Neural cell (in vitro differentiated cells): ENCODE measurements at regions not wholly inside any gene's neighbourhood (a gene's known extent, or its start where the extent isn't known, plus 50 kb on each side); places are given as distances from the start of the nearest gene placed in this dataset.

Source experiments
- H2AFZ ChIP-seq: fragments of 200-600, 300-800 bp; sonication (generic), shearing (Covaris generic); 2 replicates; pipeline ENCODE4 v1.6.0; 2014; ENCODE audit warnings: low read depth, mild to moderate bottlenecking, antibody characterized with exemption, low read length, moderate library complexity
- H3F3A ChIP-seq: fragments of 200-600 bp; shearing (Covaris generic); 2 replicates; pipeline ENCODE4 v1.6.1; 2016; ENCODE audit warnings: mild to moderate bottlenecking, moderate library complexity, mixed read lengths, antibody characterized with exemption, low read length; ENCODE audit not compliant: insufficient read depth, poor library complexity, severe bottlenecking
- H3K27ac ChIP-seq: fragments of 200-600, 300-800 bp; sonication (generic), shearing (Covaris generic); 2 replicates; pipeline ENCODE4 v1.5.1; 2014; ENCODE audit warnings: mild to moderate bottlenecking, low read length, moderate library complexity
- H3K27me3 ChIP-seq: fragments of 300-800, 200-600 bp; sonication (generic), shearing (Covaris generic); 2 replicates; pipeline ENCODE4 v1.6.0; 2014; ENCODE audit warnings: mild to moderate bottlenecking, low read depth, low read length, moderate library complexity; ENCODE audit not compliant: insufficient read depth
- H3K36me3 ChIP-seq: fragments of 300-800, 200-600 bp; sonication (generic), shearing (Covaris generic); 2 replicates; pipeline ENCODE4 v1.5.1; 2014; ENCODE audit warnings: mild to moderate bottlenecking, antibody characterized with exemption, low read length, moderate library complexity; ENCODE audit not compliant: insufficient read depth
- H3K4me2 ChIP-seq: fragments of 300-800, 200-600 bp; sonication (generic), shearing (Covaris generic); 2 replicates; pipeline ENCODE4 v1.6.0; 2014; ENCODE audit warnings: mild to moderate bottlenecking, low read length
- H3K4me3 ChIP-seq: fragments of 300-800, 200-600 bp; sonication (generic), shearing (Covaris generic); 2 replicates; pipeline ENCODE4 v1.5.1; 2014; ENCODE audit warnings: mild to moderate bottlenecking, low read length, moderate library complexity
- H3K79me2 ChIP-seq: fragments of 200-600 bp; shearing (Covaris generic); replicated peaks from 2 replicates; pipeline ENCODE4 v1.6.0; 2014; ENCODE audit warnings: mild to moderate bottlenecking, low read length, moderate library complexity; ENCODE audit not compliant: insufficient read depth
- H3K9ac ChIP-seq: fragments of 300-800, 200-600 bp; sonication (generic), shearing (Covaris generic); 2 replicates; pipeline ENCODE4 v1.6.1; 2016; ENCODE audit warnings: mild to moderate bottlenecking, low read length, mixed read lengths
- H3K9me2 ChIP-seq: fragments of 200-600 bp; shearing (Covaris generic); 2 replicates; pipeline ENCODE4 v1.6.1; 2016; ENCODE audit warnings: mild to moderate bottlenecking, low read length, mixed read lengths; ENCODE audit not compliant: insufficient read depth
- H3K9me3 ChIP-seq: fragments of 200-600, 300-800 bp; sonication (generic), shearing (Covaris generic); 2 replicates; pipeline ENCODE4 v1.6.1; 2016; ENCODE audit warnings: mild to moderate bottlenecking, mixed run types, low read length, moderate library complexity, mixed read lengths
- H4K20me1 ChIP-seq: fragments of 200-600 bp; shearing (Covaris generic); 2 replicates; pipeline ENCODE4 v1.6.1; 2016; ENCODE audit warnings: mild to moderate bottlenecking, mixed run types; ENCODE audit not compliant: insufficient read depth
- CTCF ChIP-seq: fragments of 450-650 bp; IDR thresholded peaks from 2 replicates; pipeline ENCODE4 v1.5.1; 2014; ENCODE audit warnings: antibody characterized with exemption, mild to moderate bottlenecking, moderate library complexity; ENCODE audit not compliant: poor library complexity, severe bottlenecking
- EP300 ChIP-seq: fragments of 450-650 bp; conservative IDR thresholded peaks from 2 replicates; pipeline ENCODE4 v1.6.1; 2014; ENCODE audit warnings: antibody characterized with exemption, mild to moderate bottlenecking, moderate library complexity; ENCODE audit not compliant: poor library complexity, severe bottlenecking
- EZH2 ChIP-seq: fragments of 200-600, 300-800 bp; shearing (Covaris generic), sonication (generic); IDR thresholded peaks from 2 replicates; pipeline ENCODE4 v1.6.1; 2014; ENCODE audit warnings: antibody characterized with exemption, low read length, borderline replicate concordance, mild to moderate bottlenecking; ENCODE audit not compliant: insufficient read depth, poor library complexity, severe bottlenecking
- MXI1 ChIP-seq: fragments of 450-650 bp; conservative IDR thresholded peaks from 2 replicates; pipeline ENCODE4 v1.6.1; 2014; ENCODE audit warnings: antibody characterized with exemption, mild to moderate bottlenecking; ENCODE audit not compliant: poor library complexity, severe bottlenecking
- POLR2AphosphoS5 ChIP-seq: IDR thresholded peaks from 2 replicates; pipeline ENCODE4 v1.6.1; 2012
- RAD21 ChIP-seq: fragments of 450-650 bp; conservative IDR thresholded peaks from 2 replicates; pipeline ENCODE4 v1.6.1; 2014; ENCODE audit warnings: antibody characterized with exemption, mild to moderate bottlenecking, moderate library complexity
- SMC3 ChIP-seq: fragments of 450-650 bp; conservative IDR thresholded peaks from 2 replicates; pipeline ENCODE4 v1.6.1; 2014; ENCODE audit warnings: antibody characterized with exemption, mild to moderate bottlenecking, moderate library complexity; ENCODE audit not compliant: poor library complexity
- TAF1 ChIP-seq: IDR thresholded peaks from 2 replicates; pipeline ENCODE4 v1.6.1; 2012; ENCODE audit warnings: low read depth
- TF ChIP-seq, protein P1 (sequence below): IDR thresholded peaks from 2 replicates; pipeline ENCODE4 v1.6.1; 2012; ENCODE audit warnings: borderline replicate concordance

DNA sequence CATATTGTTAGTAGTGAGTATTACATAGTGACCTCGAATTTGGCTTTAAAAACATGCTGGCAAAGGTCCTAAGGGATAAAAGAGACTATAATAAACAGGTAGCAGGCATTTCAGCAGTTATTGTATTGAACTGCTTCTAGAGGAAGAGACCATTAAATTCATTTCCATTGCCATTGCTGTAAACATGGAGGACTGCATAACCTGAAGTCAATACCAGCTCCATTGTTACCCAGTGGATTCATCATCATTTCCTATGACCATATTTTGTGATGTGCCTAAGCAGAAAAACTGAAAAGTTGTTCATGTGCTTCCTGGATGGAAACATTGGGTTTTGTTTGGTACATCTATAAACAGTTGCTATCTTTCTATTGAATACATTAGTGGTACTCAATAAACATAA is 482.5 kb upstream of the UBE2E2 start:
- no peak overlapping the region for H3K27ac ChIP-seq
- no peaks in the 10 kb centered on the region for H3K9me2 ChIP-seq
- no peak overlapping the region for H3K9ac ChIP-seq
- no peak overlapping the region for H2AFZ ChIP-seq
- H3K79me2 ChIP-seq = no peaks in the 10 kb centered on the region
- no peaks in the 10 kb centered on the region for H3K27me3 ChIP-seq
- no peaks in the 10 kb centered on the region for H3K9me3 ChIP-seq
- H3F3A ChIP-seq = no peaks in the 10 kb centered on the region
- no peaks in the 10 kb centered on the region for H3K36me3 ChIP-seq
- H3K4me2 ChIP-seq = no peak overlapping the region
- no peaks in the 10 kb centered on the region for H4K20me1 ChIP-seq
- H3K4me3 ChIP-seq = no peak overlapping the region
- TF ChIP-seq TAF1 = no peak

DNA sequence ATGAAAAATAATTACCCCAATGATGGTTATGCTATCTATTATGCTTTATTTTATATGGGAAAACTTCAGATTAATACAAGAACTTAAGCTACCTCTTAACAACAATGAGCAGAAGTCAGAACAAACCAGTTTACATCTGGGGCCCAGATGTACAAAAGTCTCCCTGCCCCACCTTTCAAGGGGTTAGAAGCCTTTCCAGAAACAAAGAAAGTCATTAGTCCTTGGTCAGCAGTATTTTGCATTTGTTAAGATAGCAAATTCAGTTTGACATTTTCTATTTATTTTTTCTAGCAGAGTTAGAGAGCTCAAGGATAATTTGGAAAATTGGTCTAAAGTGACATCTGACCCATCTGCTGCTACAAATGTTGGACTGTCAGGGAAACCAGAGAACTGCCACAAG is 478.7 kb upstream of the UBE2E2 start:
- H3K4me2 ChIP-seq = no peak overlapping the region
- H2AFZ ChIP-seq = no peak overlapping the region
- TF ChIP-seq CTCF = no peak
- TF ChIP-seq TAF1 = no peak
- no peak for TF ChIP-seq MXI1
- no peak for TF ChIP-seq EZH2
- no peak for TF ChIP-seq EP300
- no peaks in the 10 kb centered on the region for H3F3A ChIP-seq
- H3K9me2 ChIP-seq = no peaks in the 10 kb centered on the region
- no peak overlapping the region for H3K9ac ChIP-seq
- H3K4me3 ChIP-seq = no peak overlapping the region
- no peaks in the 10 kb centered on the region for H3K36me3 ChIP-seq
- no peaks in the 10 kb centered on the region for H3K79me2 ChIP-seq
- H3K27ac ChIP-seq = no peak overlapping the region
- no peaks in the 10 kb centered on the region for H3K9me3 ChIP-seq
- no peaks in the 10 kb centered on the region for H3K27me3 ChIP-seq
- no peaks in the 10 kb centered on the region for H4K20me1 ChIP-seq

DNA sequence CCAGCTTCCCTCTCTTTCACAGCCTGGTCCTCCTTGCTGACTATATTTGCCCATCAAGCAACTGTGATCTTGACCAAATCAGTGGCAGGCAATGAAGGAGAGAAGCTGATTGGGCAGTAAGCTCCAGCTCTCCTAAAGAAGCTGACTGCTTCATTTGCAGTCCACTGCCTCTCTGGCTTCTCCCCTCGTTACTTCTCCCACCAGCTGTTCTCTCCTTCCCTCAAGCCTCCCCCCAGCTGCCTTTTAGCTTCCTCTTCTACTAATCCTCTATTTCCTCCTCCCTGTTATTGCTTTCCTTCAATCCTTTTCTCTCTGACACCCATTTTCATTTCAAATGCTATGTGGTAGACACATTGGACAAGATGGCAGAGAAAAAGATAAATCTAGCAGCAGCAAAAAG is 474.7 kb upstream of the UBE2E2 start:
- no peak overlapping the region for H2AFZ ChIP-seq
- no peaks in the 10 kb centered on the region for H3K79me2 ChIP-seq
- no peaks in the 10 kb centered on the region for H3K27me3 ChIP-seq
- no peaks in the 10 kb centered on the region for H3K36me3 ChIP-seq
- H3K4me2 ChIP-seq = no peak overlapping the region
- no peak for TF ChIP-seq MXI1
- TF ChIP-seq, protein P1, sequence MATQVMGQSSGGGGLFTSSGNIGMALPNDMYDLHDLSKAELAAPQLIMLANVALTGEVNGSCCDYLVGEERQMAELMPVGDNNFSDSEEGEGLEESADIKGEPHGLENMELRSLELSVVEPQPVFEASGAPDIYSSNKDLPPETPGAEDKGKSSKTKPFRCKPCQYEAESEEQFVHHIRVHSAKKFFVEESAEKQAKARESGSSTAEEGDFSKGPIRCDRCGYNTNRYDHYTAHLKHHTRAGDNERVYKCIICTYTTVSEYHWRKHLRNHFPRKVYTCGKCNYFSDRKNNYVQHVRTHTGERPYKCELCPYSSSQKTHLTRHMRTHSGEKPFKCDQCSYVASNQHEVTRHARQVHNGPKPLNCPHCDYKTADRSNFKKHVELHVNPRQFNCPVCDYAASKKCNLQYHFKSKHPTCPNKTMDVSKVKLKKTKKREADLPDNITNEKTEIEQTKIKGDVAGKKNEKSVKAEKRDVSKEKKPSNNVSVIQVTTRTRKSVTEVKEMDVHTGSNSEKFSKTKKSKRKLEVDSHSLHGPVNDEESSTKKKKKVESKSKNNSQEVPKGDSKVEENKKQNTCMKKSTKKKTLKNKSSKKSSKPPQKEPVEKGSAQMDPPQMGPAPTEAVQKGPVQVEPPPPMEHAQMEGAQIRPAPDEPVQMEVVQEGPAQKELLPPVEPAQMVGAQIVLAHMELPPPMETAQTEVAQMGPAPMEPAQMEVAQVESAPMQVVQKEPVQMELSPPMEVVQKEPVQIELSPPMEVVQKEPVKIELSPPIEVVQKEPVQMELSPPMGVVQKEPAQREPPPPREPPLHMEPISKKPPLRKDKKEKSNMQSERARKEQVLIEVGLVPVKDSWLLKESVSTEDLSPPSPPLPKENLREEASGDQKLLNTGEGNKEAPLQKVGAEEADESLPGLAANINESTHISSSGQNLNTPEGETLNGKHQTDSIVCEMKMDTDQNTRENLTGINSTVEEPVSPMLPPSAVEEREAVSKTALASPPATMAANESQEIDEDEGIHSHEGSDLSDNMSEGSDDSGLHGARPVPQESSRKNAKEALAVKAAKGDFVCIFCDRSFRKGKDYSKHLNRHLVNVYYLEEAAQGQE = no peak
- TF ChIP-seq SMC3 = no peak
- no peak for TF ChIP-seq POLR2AphosphoS5
- TF ChIP-seq RAD21 = no peak
- TF ChIP-seq CTCF = no peak
- TF ChIP-seq TAF1 = no peak
- H3K9me2 ChIP-seq = no peaks in the 10 kb centered on the region
- H3K9me3 ChIP-seq = no peaks in the 10 kb centered on the region
- no peaks in the 10 kb centered on the region for H3F3A ChIP-seq
- no peak overlapping the region for H3K27ac ChIP-seq
- H3K9ac ChIP-seq = no peak overlapping the region
- no peak overlapping the region for H3K4me3 ChIP-seq
- no peaks in the 10 kb centered on the region for H4K20me1 ChIP-seq
